GM21619 (cell line): ENCODE measurements at regions not wholly inside any gene's neighbourhood (a gene's known extent, or its start where the extent isn't known, plus 50 kb on each side); places are given as distances from the start of the nearest gene placed in this dataset.

ENCODE experiments used
- ATAC-seq: cut with Tn5 transposase; IDR thresholded peaks from one replicate; pipeline ENCODE4 v1.9.1; 2021; ENCODE audit not compliant: unreplicated experiment

- ATAC-seq: no peak
Observed at GRCh38 chr1:83103341-83103740, 895.6 kb downstream of the TTLL7 start.

GRCh38 chr1:83102630-83103071, 896.3 kb downstream of the TTLL7 start:
- ATAC-seq: no peak

- no peak for ATAC-seq
Observed at GRCh38 chr1:83101406-83101805, 897.5 kb downstream of the TTLL7 start.

DNA sequence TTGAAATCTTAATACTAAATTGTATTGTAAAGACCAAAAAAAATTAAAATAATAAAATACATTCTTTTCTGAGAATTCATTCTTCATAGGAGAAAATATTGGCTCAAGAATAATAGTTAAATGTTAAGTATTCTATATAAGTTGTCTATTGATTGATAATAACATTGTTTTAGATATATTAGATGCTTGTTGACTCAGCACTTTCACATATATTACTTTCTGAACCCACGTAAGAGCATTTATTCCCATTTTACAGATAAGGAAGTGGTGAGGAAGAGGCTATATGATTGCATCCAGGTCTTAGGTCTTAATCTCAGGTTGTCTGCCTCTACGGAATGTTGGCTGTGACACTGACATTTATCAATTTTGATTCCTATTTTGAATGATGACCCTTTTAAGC, 898.8 kb downstream of the TTLL7 start:
- ATAC-seq: no peak

DNA sequence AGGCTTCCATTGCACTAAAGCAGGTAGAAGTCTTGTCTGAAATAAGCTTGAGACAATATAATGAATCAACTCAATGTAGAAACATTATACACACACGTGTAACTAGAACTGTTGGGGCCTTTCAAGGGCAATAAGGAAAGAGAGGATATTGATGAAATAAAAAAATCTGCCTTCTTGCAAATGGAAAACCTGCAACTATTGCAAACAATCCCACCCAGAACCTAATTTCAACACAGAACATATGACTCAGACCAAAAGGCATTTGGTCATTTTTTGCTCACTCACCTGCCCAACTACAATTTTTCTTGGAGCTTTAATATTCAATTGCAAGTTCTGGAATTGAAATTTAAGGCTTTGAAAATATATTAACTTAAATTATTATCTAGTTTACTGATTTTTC, 900.1 kb downstream of the TTLL7 start:
- ATAC-seq: no peak

- no peak for ATAC-seq
Observed at GRCh38 chr1:83098131-83098530, 900.8 kb downstream of the TTLL7 start.

GRCh38 chr1:83097715-83098114, 901.2 kb downstream of the TTLL7 start:
- ATAC-seq: no peak

DNA sequence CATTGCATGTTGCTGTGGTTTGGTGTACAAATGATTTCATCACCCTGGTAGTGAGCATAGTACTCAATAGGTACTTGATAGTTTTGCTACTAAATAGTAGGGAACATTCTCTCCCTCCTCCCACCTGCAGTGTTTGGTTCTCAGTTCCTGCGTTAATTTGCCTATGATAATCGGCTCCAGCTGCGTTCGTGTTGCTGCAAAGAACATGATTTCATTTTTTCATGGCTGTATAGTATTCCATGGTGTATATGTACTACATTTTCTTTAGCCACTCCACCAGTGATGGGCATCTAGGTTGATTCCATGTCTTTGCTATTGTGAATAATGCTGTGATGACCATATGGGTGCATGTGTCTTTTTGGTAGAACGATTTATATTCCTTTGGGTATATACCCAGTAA, 903.4 kb downstream of the TTLL7 start:
- no peak for ATAC-seq

- ATAC-seq: no peak
Observed at GRCh38 chr1:83090195-83090594, 908.7 kb downstream of the TTLL7 start.

GRCh38 chr1:83087851-83088250, 911.1 kb downstream of the TTLL7 start:
- no peak for ATAC-seq

- no peak for ATAC-seq
Observed at GRCh38 chr1:83086986-83087512, 911.9 kb downstream of the TTLL7 start.

DNA sequence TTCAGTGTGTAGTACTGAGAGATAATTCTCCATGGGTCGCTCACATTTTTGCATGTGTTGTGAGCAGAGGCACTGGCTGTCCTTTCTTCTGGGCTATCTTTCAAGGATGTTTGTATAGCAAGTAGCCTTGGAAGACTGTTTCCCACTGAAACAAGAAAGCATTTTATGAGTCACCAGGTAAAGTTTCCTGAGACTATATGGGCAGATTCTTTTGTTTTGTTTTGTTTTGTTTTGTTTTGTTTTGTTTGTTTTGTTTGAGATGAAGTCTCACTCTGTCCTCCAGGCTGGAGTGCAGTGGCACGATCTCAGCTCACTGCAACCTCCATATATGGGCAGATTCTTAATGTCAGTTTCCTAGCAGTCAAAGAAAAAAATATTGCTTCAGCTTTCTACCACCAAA, 912.6 kb downstream of the TTLL7 start:
- ATAC-seq: no peak

GRCh38 chr1:83083589-83084224, 915.2 kb downstream of the TTLL7 start:
- ATAC-seq: no peak

DNA sequence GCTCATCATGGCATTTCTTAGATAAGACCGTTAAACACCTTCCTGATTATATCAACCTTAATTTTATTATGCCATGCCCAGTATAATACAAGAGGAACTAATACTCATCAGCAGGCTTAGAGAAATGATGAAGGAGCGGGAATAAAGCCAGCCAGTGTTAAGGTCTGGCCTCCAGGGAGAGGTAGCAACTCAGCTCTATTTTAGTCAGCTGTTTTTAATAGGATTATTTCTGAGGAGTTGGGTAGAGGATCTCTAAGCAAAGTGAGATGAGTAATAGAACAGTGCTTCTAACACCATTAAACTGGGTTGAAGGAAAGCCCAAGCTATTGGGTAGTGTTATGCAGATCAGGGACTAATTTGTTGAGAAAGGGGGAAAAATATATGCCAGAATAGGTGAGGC, 921.5 kb downstream of the TTLL7 start:
- ATAC-seq: no peak

- no peak for ATAC-seq
Observed at GRCh38 chr1:83075107-83075506, 923.8 kb downstream of the TTLL7 start.

DNA sequence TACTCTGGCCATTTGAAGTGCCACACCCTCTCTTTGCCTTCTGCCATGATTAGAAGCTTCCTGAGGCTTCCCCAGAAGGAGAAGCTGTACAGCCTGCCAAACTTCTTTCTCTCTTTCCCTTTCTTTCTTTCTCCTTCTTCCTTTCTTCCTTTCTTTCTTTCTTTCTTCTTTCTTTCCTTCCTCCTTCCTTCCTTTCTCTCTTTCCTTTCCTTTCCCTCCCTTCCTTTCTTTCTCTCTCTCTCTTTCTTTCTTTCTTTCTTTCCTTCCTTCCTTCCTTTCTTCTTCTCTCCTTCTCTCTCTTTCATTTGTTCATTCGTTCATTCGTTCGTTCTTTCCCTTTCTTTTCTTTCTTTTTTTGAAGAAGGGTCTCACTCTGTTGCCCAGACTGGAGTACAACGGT, 931.0 kb downstream of the TTLL7 start:
- no peak for ATAC-seq

DNA sequence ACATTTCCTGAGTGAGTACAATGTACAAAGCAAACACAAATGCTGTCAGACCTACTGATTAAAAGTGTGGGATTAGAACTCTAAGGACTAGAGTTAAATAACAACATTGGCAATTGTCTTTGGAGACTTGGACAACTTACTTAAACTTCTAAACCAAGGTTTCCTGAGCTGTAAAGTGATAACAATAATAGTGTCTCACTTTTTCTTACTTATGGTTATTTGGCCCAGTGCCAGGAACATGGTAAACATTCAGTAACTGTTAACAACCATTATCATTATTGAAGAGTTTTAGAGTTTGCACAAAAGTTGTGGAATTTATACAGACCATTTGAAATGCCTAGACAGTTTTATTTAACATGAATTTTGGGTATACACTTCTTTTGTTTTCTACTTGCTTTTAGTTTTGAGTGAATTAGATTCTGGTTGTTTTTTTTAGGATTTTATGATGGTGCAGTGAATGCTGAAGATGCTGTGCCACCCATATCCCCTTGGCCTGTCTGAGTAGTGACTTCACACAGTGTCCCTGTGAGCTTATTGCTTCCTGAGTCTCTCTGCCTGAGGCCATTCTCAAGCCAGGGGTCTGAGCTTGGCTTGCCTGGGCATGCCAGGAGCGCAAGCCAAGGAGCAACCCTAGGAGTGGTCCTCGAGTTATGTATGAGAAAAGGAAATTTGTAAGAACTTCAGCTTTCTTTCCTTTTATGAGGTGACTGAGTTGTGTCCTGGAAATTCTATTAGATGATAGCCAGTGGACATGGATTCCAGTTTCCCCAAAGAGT, 932.8 kb downstream of the TTLL7 start:
- no peak for ATAC-seq

DNA sequence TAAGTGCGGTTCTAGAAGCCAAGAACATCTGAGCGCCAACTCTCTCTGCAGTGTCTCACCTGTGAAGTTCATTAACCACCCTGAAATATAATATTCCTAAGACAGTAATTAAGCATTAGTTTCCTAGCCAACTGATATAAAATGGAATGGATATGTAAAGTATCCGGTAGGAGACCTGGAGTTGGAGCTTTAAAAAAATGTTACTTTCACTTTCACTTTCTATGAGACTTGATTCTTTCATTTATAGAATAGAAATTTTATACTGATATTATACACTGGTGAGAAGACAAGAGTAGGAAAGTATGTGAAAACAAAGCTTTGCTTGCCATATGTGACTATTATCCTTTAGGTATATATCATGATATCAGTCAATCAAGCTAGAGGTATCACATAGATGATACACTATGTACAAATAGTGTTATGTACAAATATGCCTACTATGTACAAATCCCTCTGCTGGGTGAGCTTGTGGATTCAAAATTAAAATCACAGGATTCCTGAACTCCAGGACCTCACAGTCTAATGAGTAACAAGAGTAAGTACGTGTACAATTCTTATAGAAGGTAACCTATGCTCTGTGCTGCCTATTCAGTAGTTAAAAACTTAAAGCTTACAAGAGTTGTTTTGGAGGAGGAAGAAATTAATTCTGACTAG, 934.2 kb downstream of the TTLL7 start:
- no peak for ATAC-seq

DNA sequence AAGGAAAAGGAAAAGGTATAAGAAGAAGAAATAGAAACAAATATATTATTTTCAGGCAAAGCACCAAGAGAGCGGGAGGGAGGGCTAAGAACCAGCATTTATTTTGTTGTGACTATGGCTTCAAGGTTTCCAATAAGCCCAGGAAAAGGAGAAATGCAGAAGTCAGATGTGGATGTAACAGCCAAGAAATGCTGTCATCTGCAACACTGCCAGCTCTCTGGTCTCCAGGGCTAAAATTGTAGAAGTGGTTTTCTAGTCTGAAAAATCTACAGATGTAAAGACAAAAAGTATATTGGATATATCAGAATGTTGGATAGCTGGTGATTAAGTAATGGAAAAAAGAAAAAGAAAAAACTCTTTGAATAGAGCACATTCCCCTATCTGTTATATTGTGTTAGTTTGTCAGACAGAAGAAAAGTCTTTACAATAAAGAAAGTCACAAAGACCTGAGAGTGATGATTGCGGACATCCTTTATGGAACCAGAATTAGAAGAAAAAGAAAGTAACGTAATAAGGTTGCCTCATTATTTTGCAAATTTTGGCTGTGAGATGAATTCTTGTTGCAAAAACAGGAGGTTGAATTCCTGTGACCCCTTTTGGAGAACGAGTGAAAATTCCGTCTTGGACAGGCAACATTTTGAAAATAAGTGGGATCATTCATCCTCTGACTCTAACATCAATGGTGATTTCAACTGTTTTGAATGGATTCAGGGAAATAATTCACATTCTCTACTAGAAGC, 938.1 kb downstream of the TTLL7 start:
- ATAC-seq: no peak

DNA sequence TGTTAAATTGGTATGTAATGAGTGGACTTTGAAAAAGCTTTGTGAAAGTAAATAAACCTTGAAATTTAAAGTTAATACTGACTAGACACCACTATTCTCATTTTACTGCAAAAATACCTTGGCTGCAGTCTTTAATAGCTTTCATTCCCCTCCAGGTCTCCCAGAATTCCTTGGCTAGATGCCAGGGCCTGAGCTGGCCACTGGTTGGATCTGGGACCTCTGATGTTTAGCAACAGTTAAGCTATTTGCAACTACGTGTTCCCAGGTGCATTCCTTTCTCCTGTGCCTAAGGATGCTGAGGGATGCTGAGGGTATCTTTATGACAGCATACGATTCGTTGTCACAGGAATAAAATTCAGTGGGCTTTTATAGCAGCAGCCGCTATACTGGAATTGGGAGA, 938.7 kb downstream of the TTLL7 start:
- no peak for ATAC-seq

GRCh38 chr1:83058327-83058726, 940.6 kb downstream of the TTLL7 start:
- no peak for ATAC-seq
